Activated T-helper 17 cell treated with anti-CD3 and anti-CD28 coated beads, Interleukin-2, amount 50 U/mL, for 72 hours (primary cell): ENCODE measurements at regions not wholly inside any gene's neighbourhood (a gene's known extent, or its start where the extent isn't known, plus 50 kb on each side); places are given as distances from the start of the nearest gene placed in this dataset.

Experiments used
- ATAC-seq: fragments of 150-1000 bp; cut with Tn5 transposase; replicated peaks from 2 replicates; pipeline ENCODE4 v1.10.0; 2021; ENCODE audit warnings: mild to moderate bottlenecking, moderate library complexity
- H3K27ac Mint-ChIP-seq: one replicate; pipeline ENCODE4 v1.8.0; 2022; ENCODE audit warnings: mixed read lengths
- H3K27me3 Mint-ChIP-seq: one replicate; pipeline ENCODE4 v1.8.0; 2022; ENCODE audit warnings: mixed read lengths
- H3K36me3 Mint-ChIP-seq: one replicate; pipeline ENCODE4 v1.8.0; 2022; ENCODE audit warnings: low read depth, mild to moderate bottlenecking, mixed read lengths
- H3K4me1 Mint-ChIP-seq: one replicate; pipeline ENCODE4 v1.8.0; 2022; ENCODE audit warnings: mixed read lengths
- H3K4me3 Mint-ChIP-seq: one replicate; pipeline ENCODE4 v1.8.0; 2022; ENCODE audit warnings: mild to moderate bottlenecking, mixed read lengths
- H3K9me3 Mint-ChIP-seq: one replicate; pipeline ENCODE4 v1.8.0; 2022; ENCODE audit warnings: mixed read lengths

DNA sequence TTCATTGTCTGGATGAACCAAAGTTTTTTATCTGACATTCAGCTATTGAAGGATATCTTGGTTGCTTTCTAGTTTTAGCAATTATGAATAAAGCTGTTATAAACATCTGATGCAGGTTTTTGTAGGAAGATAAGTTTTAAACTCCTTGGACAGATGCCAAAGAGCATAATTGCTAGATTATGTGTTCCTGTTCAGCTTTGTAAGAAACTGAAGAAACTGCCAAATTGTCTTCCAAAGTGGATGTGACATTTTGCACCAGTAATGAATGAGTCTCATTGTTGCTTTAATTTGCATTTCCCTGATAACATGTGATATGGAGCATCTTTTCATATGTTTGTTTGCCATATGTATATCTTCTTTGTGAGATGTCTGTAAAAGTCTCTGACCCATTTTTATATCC, 239.9 kb upstream of the TTC14 start:
- Mint-ChIP-seq H3K27ac (no peak overlapping the region), H3K36me3 (no peaks in the 10 kb centered on the region), H3K4me3 (no peak overlapping the region), H3K27me3 (peaks cover 3% of the 10 kb centered on the region), H3K4me1 (no peaks in the 10 kb centered on the region), H3K9me3 (peaks cover 9% of the 10 kb centered on the region)
- no peak for ATAC-seq

DNA sequence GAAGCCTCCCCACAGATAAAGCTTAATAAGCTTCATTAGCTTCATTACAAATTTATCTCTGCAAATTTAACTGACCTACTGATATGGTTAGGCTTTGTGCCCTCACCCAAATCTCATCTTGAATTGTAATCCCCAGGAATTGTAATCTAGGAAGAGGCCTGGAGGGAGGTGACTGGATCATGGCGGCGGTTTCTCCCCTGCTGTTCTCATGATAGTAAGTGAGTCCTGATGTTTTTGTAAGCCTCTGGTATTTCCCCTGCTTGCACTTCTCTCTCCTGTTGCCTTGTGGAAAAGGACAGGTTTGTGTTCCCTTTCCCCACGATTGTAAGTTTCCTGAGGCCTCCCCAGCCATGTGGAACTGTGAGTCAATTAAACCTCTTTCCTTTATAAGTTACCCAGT, 226.1 kb upstream of the TTC14 start:
- Mint-ChIP-seq H3K27me3 (no peaks in the 10 kb centered on the region), H3K4me1 (no peaks in the 10 kb centered on the region), H3K36me3 (no peaks in the 10 kb centered on the region), H3K9me3 (peaks cover 7% of the 10 kb centered on the region), H3K27ac (no peak overlapping the region), H3K4me3 (no peak overlapping the region)
- ATAC-seq: no peak

DNA sequence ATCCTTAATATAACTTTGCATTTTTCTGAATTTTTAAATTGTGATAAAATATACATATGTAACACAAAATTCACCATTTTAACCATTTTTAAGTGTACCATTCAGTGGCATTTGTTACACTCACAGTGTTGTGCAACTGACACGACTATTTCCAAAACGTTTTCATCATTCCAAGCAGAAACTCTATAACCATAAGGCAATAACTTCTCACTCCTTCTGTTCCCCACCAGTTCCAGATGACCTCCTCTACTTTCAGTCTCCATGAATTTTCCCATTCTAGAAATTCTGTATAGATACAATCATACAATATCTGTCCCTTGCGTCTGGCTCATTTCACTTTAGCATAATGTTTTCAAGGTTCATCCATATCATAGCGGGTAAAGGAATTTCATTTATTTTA, 223.5 kb upstream of the TTC14 start:
- Mint-ChIP-seq H3K9me3 (peaks cover 7% of the 10 kb centered on the region), H3K27me3 (no peaks in the 10 kb centered on the region), H3K4me3 (no peak overlapping the region), H3K36me3 (no peaks in the 10 kb centered on the region), H3K4me1 (no peaks in the 10 kb centered on the region), H3K27ac (no peak overlapping the region)
- ATAC-seq: no peak

DNA sequence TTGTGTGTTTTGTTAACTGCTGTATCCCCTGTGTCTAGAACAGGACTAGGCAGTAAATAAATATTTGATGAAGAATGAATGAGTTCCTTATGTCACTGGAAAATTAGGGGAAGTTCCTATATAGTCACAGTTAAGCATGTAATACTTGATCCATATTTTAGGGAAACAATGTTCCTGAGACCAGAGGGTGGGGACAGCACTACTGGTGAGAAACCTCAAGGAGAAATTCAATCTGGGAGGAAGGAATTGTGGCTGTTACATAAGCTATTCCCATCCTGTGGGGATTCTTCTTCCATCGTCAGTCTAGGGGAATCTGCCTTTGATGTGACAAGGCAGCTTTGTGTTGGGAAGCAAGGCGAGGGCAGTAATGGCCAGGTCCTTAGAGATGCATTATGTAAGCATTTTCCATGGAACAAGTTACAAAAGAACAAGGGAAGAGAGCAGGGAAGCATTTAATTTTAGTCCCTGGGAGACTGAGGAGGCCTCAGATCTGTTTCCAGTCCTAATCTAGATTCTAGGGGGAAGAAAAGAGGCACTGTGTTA, 219.3 kb upstream of the TTC14 start:
- H3K4me1 Mint-ChIP-seq: no peaks in the 10 kb centered on the region
- H3K9me3 Mint-ChIP-seq: peaks cover 12% of the 10 kb centered on the region
- no peak overlapping the region for H3K4me3 Mint-ChIP-seq
- H3K27ac Mint-ChIP-seq: no peak overlapping the region
- no peak for ATAC-seq
- no peaks in the 10 kb centered on the region for H3K36me3 Mint-ChIP-seq
- H3K27me3 Mint-ChIP-seq: no peaks in the 10 kb centered on the region

DNA sequence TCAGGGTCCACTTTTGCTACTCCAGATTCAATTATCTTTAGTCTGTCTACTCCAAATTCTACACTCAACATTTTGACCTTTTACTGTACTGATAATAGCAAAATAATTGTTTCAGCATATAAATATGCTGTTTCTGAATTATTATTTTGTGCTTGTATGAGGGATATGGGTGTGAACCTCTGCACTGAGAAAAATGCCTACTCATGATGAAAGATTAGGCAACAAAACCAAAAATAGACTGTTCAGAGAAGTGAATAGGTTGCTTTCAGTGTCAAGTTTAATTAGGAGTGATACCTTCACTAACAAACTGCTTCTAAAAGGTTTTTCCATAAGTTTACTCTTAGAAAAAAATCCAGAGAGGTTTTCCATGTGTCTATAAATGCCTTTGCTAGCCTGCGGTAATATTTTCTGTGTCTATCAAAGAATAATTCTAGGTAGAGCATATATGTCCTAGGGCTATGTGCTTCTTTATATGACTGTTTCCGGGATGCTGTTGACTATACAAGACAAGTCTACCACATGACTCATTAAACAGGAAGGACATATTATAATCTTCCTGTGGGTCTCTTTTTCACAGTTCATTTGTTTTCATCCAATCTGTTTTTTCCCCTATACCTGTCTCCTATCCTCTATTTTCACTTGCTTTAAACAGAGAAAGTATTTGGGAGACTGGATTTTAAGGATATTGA, 218.5 kb upstream of the TTC14 start:
- no peak overlapping the region for H3K4me3 Mint-ChIP-seq
- ATAC-seq: no peak

DNA sequence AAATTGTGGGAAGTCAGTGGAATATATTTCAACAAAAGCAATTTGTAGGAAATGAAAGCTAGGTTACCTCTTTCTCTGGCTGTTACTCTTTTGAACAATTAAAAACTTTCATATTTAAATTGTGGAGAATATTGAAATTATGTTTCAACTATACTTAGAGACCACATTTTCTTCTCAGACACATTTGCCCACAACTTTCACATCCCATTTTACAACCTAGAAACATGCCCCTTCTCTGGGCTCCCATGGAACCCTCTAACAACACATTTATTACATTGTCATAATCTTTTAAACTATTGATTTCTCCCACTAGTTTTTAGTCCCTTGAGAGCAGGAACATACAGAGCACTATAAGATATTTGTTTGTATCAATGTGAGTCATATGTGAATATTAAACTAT, 211.7 kb upstream of the TTC14 start:
- Mint-ChIP-seq H3K27ac (no peak overlapping the region), H3K27me3 (no peaks in the 10 kb centered on the region), H3K9me3 (no peaks in the 10 kb centered on the region), H3K36me3 (no peaks in the 10 kb centered on the region), H3K4me3 (no peak overlapping the region), H3K4me1 (no peaks in the 10 kb centered on the region)
- no peak for ATAC-seq

More for the DNA sequence above, 218.5 kb upstream of the TTC14 start:
- Mint-ChIP-seq H3K9me3 (peaks cover 12% of the 10 kb centered on the region), H3K36me3 (no peaks in the 10 kb centered on the region), H3K27me3 (no peaks in the 10 kb centered on the region), H3K27ac (no peak overlapping the region), H3K4me1 (no peaks in the 10 kb centered on the region)

DNA sequence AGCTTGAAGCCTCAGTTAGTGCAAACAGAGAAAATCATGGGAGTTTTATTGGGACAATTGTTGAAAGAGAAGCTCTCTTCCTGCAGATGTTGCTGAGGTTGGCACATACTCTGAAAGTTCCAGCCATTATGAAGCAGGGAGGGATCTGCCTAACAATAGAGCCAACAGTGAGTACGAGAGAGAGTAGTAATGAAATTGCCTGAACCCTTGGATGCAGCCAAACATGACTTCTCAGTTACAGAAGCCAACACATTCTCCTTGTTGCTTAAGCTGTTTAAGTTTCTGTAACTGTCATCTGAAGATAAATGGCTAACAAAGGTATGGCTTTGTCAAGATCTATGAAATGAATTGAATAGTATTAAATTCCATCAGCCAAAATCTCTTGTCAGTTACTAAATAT, 211.0 kb upstream of the TTC14 start:
- H3K36me3 Mint-ChIP-seq: no peaks in the 10 kb centered on the region
- H3K4me1 Mint-ChIP-seq: no peaks in the 10 kb centered on the region
- ATAC-seq: no peak
- no peak overlapping the region for H3K4me3 Mint-ChIP-seq
- H3K9me3 Mint-ChIP-seq: peaks cover 3% of the 10 kb centered on the region
- no peak overlapping the region for H3K27ac Mint-ChIP-seq
- no peaks in the 10 kb centered on the region for H3K27me3 Mint-ChIP-seq

DNA sequence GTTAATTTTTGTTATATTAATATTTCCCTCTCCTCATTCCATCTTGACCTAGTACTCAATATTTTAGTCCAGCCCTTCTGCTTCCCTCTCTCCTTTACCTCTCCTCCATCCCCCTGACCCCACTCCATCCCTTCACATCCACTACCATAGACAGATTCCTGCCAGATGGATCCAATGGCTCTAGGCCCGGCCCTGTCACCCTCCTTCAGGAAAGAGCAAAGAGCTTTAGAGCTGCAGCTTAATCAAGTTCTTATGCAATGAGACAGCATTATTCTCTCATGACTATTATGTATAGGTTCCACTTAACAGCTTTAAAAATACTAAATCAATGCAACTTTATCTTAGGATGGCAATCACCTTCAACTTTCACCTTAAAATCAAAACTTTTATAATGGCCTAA, 200.7 kb upstream of the TTC14 start:
- no peak overlapping the region for H3K27ac Mint-ChIP-seq
- H3K4me1 Mint-ChIP-seq: no peaks in the 10 kb centered on the region
- no peaks in the 10 kb centered on the region for H3K36me3 Mint-ChIP-seq
- H3K27me3 Mint-ChIP-seq: no peaks in the 10 kb centered on the region
- ATAC-seq: no peak
- no peaks in the 10 kb centered on the region for H3K9me3 Mint-ChIP-seq
- H3K4me3 Mint-ChIP-seq: no peak overlapping the region

DNA sequence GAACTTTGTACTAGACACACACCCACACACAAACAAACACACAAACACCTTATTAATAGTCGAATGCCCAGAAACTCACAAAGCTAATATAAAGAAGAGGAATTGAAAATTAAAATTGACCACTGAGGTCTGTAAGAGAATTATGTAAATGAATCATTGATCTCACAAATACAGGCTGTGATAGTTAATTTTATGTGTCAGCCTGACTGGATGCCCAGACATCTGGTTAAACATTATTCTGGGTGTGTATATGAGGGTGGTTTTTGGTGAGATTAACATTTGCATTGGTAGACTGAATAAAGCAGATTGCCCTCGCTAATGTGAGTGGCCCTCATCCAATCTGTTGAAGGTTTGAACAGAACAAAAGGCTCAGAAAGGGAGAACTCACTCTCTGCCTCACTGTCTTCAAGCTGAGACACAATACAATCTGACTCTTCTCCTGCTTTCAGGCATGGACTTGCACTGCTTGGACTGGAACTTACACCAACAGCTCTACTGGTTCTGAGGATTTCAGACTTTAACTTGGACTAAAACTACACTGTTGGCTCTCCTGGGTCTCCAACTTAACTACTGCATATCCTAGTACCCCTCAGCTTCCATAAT, 199.4 kb upstream of the TTC14 start:
- H3K4me3 Mint-ChIP-seq: no peak overlapping the region
- no peak overlapping the region for H3K27ac Mint-ChIP-seq
- no peaks in the 10 kb centered on the region for H3K27me3 Mint-ChIP-seq
- ATAC-seq: no peak
- H3K4me1 Mint-ChIP-seq: no peaks in the 10 kb centered on the region
- no peaks in the 10 kb centered on the region for H3K36me3 Mint-ChIP-seq
- no peaks in the 10 kb centered on the region for H3K9me3 Mint-ChIP-seq

DNA sequence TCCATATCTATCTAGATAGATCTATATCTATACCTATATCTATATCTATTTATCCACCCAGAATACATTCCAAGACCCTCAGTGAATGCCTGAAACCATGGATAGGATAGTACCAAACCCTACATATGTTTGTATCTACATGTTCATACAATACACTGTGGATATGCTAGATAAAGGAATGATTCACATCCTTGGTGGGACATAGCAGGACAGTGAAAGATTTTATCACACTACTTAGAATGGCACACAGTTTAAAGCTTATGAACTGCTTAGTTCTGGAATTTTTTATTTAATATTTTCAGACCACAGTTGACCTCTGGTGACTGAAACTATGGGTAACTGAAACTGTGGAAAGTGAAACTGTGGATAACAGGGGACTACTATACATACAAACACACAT, 198.8 kb upstream of the TTC14 start:
- no peak overlapping the region for H3K27ac Mint-ChIP-seq
- H3K4me1 Mint-ChIP-seq: no peaks in the 10 kb centered on the region
- H3K4me3 Mint-ChIP-seq: no peak overlapping the region
- no peaks in the 10 kb centered on the region for H3K9me3 Mint-ChIP-seq
- H3K36me3 Mint-ChIP-seq: no peaks in the 10 kb centered on the region
- H3K27me3 Mint-ChIP-seq: no peaks in the 10 kb centered on the region
- no peak for ATAC-seq

DNA sequence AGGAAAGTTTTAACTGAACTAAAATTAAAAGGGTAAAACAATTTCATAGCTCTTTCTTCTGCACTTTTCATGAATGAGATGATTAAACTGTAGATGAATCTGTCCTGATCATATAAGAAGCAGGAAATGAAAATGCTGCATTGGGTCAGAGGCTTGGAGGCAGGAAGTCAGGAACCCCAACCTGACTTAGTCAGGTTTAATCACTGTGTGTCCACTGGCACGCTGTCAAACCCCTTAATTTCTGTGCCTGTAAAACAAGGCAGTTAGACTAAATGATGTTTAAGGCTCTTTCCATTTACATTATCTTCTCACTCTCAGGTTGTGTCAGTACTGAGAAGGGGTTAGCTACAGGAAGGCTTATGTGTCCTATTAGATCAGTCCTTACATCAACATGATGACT, 193.3 kb upstream of the TTC14 start:
- no peak overlapping the region for H3K4me3 Mint-ChIP-seq
- no peaks in the 10 kb centered on the region for H3K4me1 Mint-ChIP-seq
- peaks cover 7% of the 10 kb centered on the region for H3K9me3 Mint-ChIP-seq
- peaks cover 4% of the 10 kb centered on the region for H3K27me3 Mint-ChIP-seq
- ATAC-seq: no peak
- H3K36me3 Mint-ChIP-seq: no peaks in the 10 kb centered on the region
- no peak overlapping the region for H3K27ac Mint-ChIP-seq

DNA sequence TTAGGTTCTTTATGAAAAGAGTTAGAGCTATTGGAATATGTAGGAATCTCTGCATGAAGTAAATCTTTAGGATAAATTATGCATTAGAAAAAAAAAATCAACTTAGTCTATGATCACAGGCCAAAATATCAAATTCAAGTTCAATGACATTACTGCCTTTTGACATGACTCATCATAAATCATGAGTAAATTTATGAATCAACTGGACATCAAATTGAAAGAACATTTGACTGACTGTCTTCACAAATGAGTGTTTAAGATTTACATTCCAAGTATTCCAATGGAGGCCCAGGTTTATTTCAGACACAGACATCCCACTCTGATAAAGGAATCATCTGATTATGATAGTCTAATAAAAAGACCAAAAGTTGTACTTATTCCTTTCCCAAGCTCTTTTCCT, 192.8 kb upstream of the TTC14 start:
- H3K36me3 Mint-ChIP-seq: no peaks in the 10 kb centered on the region
- no peak for ATAC-seq
- H3K4me3 Mint-ChIP-seq: no peak overlapping the region
- no peak overlapping the region for H3K27ac Mint-ChIP-seq
- H3K9me3 Mint-ChIP-seq: peaks cover 7% of the 10 kb centered on the region
- peaks cover 4% of the 10 kb centered on the region for H3K27me3 Mint-ChIP-seq
- H3K4me1 Mint-ChIP-seq: no peaks in the 10 kb centered on the region

DNA sequence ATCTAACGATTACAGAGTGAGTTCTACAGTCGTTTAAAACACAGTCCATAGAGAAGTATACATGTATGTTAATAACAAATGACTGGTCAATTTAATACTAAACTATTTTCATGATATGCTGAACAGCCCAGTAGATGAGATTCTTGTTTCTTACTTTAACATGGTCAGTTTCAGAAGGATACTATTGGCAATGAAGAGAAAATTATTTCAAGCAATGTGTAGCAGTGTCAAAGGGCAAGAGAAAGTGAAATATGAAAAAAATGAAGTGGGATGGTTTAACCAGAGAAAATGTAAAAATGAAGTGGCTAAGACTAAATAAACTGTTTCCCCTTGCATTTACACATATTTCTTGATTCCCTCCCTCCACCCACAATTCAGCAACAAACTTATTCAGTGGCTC, 192.1 kb upstream of the TTC14 start:
- Mint-ChIP-seq H3K27me3 (peaks cover 4% of the 10 kb centered on the region), H3K4me3 (no peak overlapping the region), H3K4me1 (no peaks in the 10 kb centered on the region), H3K36me3 (no peaks in the 10 kb centered on the region), H3K27ac (no peak overlapping the region), H3K9me3 (peaks cover 7% of the 10 kb centered on the region)
- no peak for ATAC-seq

DNA sequence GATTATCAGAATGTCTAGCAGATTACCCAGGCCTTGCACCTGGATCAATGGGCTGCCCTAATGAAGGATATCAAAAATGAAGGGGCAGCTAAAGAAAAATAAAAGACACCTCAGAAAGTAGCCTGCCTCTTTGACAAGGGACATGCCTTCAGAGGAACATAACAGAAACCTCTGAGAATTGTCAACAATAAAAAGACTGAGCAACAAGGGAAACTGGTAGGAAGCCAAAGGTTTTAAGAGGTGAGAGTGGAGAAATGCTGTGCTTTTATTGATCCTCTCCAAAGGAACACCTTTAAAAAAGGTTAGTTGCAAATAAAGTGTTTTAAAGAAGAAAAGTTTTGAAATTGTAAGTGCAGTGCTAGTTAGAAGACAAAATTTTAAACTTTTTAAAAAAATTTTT, 187.8 kb upstream of the TTC14 start:
- Mint-ChIP-seq H3K4me3 (no peak overlapping the region), H3K36me3 (no peaks in the 10 kb centered on the region), H3K4me1 (no peaks in the 10 kb centered on the region), H3K9me3 (peaks cover 7% of the 10 kb centered on the region), H3K27me3 (peaks cover 4% of the 10 kb centered on the region), H3K27ac (no peak overlapping the region)
- no peak for ATAC-seq

DNA sequence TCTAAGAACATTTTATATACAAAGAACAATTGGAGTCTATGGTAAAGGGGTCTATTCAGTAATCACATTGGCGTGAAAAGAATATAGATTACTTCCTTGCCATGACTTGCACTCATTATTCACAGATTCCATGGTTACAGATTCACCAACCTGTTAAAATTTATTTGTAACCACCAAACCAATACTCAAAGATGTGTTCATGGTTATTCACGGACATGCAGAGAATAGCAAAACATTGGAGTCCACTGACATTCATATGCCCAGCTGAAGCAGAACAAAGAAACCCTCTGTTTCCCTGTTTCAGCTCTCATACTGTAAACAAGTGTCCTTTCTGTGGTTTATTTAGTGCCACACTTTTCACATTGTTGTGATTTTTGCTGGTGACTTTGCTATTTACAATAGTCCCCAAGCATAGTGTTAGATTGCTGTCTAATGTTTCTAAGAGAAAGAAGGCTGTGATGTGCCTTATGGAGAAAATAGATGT, 185.8 kb upstream of the TTC14 start:
- no peak for ATAC-seq
- H3K4me1 Mint-ChIP-seq: no peaks in the 10 kb centered on the region
- peaks cover 4% of the 10 kb centered on the region for H3K27me3 Mint-ChIP-seq
- no peak overlapping the region for H3K27ac Mint-ChIP-seq
- peaks cover 7% of the 10 kb centered on the region for H3K9me3 Mint-ChIP-seq
- H3K4me3 Mint-ChIP-seq: no peak overlapping the region
- H3K36me3 Mint-ChIP-seq: no peaks in the 10 kb centered on the region
